IMR-90 (cell line): ENCODE measurements at regions not wholly inside any gene's neighbourhood (a gene's known extent, or its start where the extent isn't known, plus 50 kb on each side); places are given as distances from the start of the nearest gene placed in this dataset.

Source experiments
- ATAC-seq: fragments of 200-7000 bp; cut with Tn5 transposase; 2 replicates; pipeline ENCODE4 v1.9.1; 2020; ENCODE audit warnings: low read depth, mild to moderate bottlenecking, moderate library complexity
- BruUV-seq: library from RNA; stranded (reverse); fragments of 400-500 nt; replicated peaks from 2 replicates; lab custom pipeline; 2021; lab: Mats Ljungman, UMichigan
- CTCF ChIA-PET: fragments of 300-600 bp; formaldehyde crosslinking; extraction: SDS; loops from one replicate; lab custom pipeline; 2021; ENCODE audit warnings: antibody characterized with exemption; lab: Yijun Ruan, JAX
- POLR2A ChIA-PET: fragments of 300-600 bp; sonication (Branson Sonifier 250); formaldehyde crosslinking; loops from one replicate; lab custom pipeline; 2022; ENCODE audit warnings: antibody characterized with exemption; ENCODE audit not compliant: unreplicated experiment; lab: Charles Lee
- DNase-seq: peaks from one replicate; pipeline ENCODE4 v3.0.0; 2013
- H2AFZ ChIP-seq: replicated peaks from 2 replicates; pipeline ENCODE3; 2013; ENCODE audit warnings: low read length, mild to moderate bottlenecking; ENCODE audit not compliant: poor library complexity
- H2AK5ac ChIP-seq: 2 replicates; pipeline ENCODE4 v1.6.1; 2013; ENCODE audit warnings: low read depth, low read length, inconsistent platforms
- H2AK9ac ChIP-seq: replicated peaks from 2 replicates; pipeline ENCODE3; 2013; ENCODE audit warnings: mild to moderate bottlenecking, low read depth, low read length, moderate library complexity; ENCODE audit not compliant: poor library complexity
- H2BK120ac ChIP-seq: 2 replicates; pipeline ENCODE4 v1.6.1; 2013; ENCODE audit warnings: low read depth, low read length, inconsistent platforms
- H2BK15ac ChIP-seq: 3 replicates; pipeline ENCODE4 v1.6.1; 2013; ENCODE audit warnings: low read depth, low read length, inconsistent platforms
- H2BK20ac ChIP-seq: 2 replicates; pipeline ENCODE4 v1.6.1; 2013; ENCODE audit warnings: low read depth, mild to moderate bottlenecking, inconsistent platforms, low read length, moderate library complexity
- H2BK5ac ChIP-seq: 2 replicates; pipeline ENCODE4 v1.6.1; 2013; ENCODE audit warnings: mild to moderate bottlenecking, low read depth, low read length, inconsistent platforms; ENCODE audit not compliant: poor library complexity, severe bottlenecking
- H3K14ac ChIP-seq: replicated peaks from 2 replicates; pipeline ENCODE4 v1.6.1; 2013; ENCODE audit warnings: low read depth, low read length, inconsistent platforms
- H3K18ac ChIP-seq: 2 replicates; pipeline ENCODE4 v1.6.1; 2013; ENCODE audit warnings: low read depth, low read length, control low read depth
- H3K23ac ChIP-seq: 2 replicates; pipeline ENCODE4 v1.6.1; 2013; ENCODE audit warnings: low read depth, low read length, inconsistent platforms
- H3K27ac ChIP-seq: 2 replicates; pipeline ENCODE4 v1.5.1; 2013; ENCODE audit warnings: mild to moderate bottlenecking, control low read depth, low read length; ENCODE audit not compliant: insufficient read depth
- H3K27me3 ChIP-seq: 2 replicates; pipeline ENCODE4 v1.6.1; 2013; ENCODE audit warnings: low read length; ENCODE audit not compliant: control insufficient read depth, insufficient read depth
- H3K36me3 ChIP-seq: 2 replicates; pipeline ENCODE4 v1.6.1; 2013; ENCODE audit warnings: low read length, mixed read lengths; ENCODE audit not compliant: control insufficient read depth, insufficient read depth
- H3K4ac ChIP-seq: 2 replicates; pipeline ENCODE4 v1.6.1; 2013; ENCODE audit warnings: low read depth, low read length, inconsistent platforms
- H3K4me1 ChIP-seq: 2 replicates; pipeline ENCODE4 v1.6.1; 2013; ENCODE audit warnings: low read length, mixed read lengths; ENCODE audit not compliant: control insufficient read depth, insufficient read depth
- H3K4me2 ChIP-seq: 2 replicates; pipeline ENCODE4 v1.6.1; 2013; ENCODE audit warnings: low read depth, mild to moderate bottlenecking, control low read depth, low read length, moderate library complexity
- H3K4me3 ChIP-seq: 2 replicates; pipeline ENCODE4 v1.5.1; 2013; ENCODE audit warnings: low read depth, mild to moderate bottlenecking, control low read depth, low read length, moderate library complexity; ENCODE audit not compliant: insufficient read depth
- H3K56ac ChIP-seq: 2 replicates; pipeline ENCODE4 v1.6.1; 2013; ENCODE audit warnings: low read length, inconsistent platforms; ENCODE audit not compliant: insufficient read depth; ENCODE audit errors: extremely low read depth
- H3K79me1 ChIP-seq, 2 experiments: 2 replicates each; pipeline ENCODE4 v1.6.1; 2013; ENCODE audit warnings: low read length in 2 of 2, inconsistent platforms in 1 of 2, low read depth in 1 of 2
- H3K9ac ChIP-seq: 2 replicates; pipeline ENCODE4 v1.6.1; 2013; ENCODE audit warnings: low read depth, low read length, control low read depth
- H3K9me1 ChIP-seq: 2 replicates; pipeline ENCODE4 v1.6.1; 2013; ENCODE audit warnings: low read length, inconsistent platforms; ENCODE audit not compliant: insufficient read depth
- H3K9me3 ChIP-seq: 2 replicates; pipeline ENCODE4 v1.6.1; 2013; ENCODE audit warnings: low read length; ENCODE audit not compliant: control insufficient read depth, insufficient read depth
- H4K20me1 ChIP-seq: 2 replicates; pipeline ENCODE4 v1.6.1; 2013; ENCODE audit warnings: low read length, inconsistent platforms; ENCODE audit not compliant: insufficient read depth
- H4K5ac ChIP-seq: 2 replicates; pipeline ENCODE4 v1.6.1; 2013; ENCODE audit warnings: mild to moderate bottlenecking, low read depth, low read length, control low read depth
- H4K8ac ChIP-seq, 2 experiments: 2 replicates each; pipeline ENCODE4 v1.6.1; 2013; ENCODE audit warnings: low read depth in 2 of 2, low read length in 2 of 2, control low read depth in 1 of 2, inconsistent platforms in 1 of 2
- H4K91ac ChIP-seq: 2 replicates; pipeline ENCODE4 v1.6.1; 2013; ENCODE audit warnings: low read depth, low read length, inconsistent platforms; ENCODE audit not compliant: insufficient read depth
- BHLHE40 ChIP-seq: fragments of 150-350 bp; IDR thresholded peaks from 2 replicates; pipeline ENCODE4 v1.6.1; 2016; ENCODE audit warnings: mild to moderate bottlenecking, low read depth, low read length
- CHD1 ChIP-seq: IDR thresholded peaks from 2 replicates; pipeline ENCODE4 v1.6.1; 2012; ENCODE audit warnings: low read depth, low read length, improper control_type of control experiment
- FOS ChIP-seq: fragments of 150-350 bp; IDR thresholded peaks from 2 replicates; pipeline ENCODE4 v1.6.1; 2016; ENCODE audit warnings: low read depth, low read length
- MAFK ChIP-seq: IDR thresholded peaks from 2 replicates; pipeline ENCODE4 v1.6.1; 2012; ENCODE audit warnings: low read depth, low read length, improper control_type of control experiment
- MAZ ChIP-seq: IDR thresholded peaks from 2 replicates; pipeline ENCODE4 v1.6.1; 2012; ENCODE audit warnings: low read depth, mild to moderate bottlenecking, low read length, improper control_type of control experiment, moderate library complexity, borderline replicate concordance
- MXI1 ChIP-seq: IDR thresholded peaks from 2 replicates; pipeline ENCODE4 v1.6.1; 2012; ENCODE audit warnings: low read depth, mild to moderate bottlenecking, low read length, moderate library complexity, borderline replicate concordance
- POLR2A ChIP-seq: IDR thresholded peaks from 2 replicates; pipeline ENCODE4 v1.6.1; 2012; ENCODE audit warnings: mild to moderate bottlenecking, low read depth, low read length
- RAD21 ChIP-seq: IDR thresholded peaks from 2 replicates; pipeline ENCODE4 v1.6.1; 2012; ENCODE audit warnings: low read length, improper control_type of control experiment
- RCOR1 ChIP-seq: IDR thresholded peaks from 2 replicates; pipeline ENCODE4 v1.6.1; 2012; ENCODE audit warnings: mild to moderate bottlenecking, low read length, improper control_type of control experiment; ENCODE audit not compliant: insufficient replicate concordance
- RFX5 ChIP-seq: IDR thresholded peaks from 2 replicates; pipeline ENCODE4 v1.8.0; 2012; ENCODE audit warnings: low read depth, mild to moderate bottlenecking, low read length, moderate library complexity
- SMC3 ChIP-seq: fragments of 150-350 bp; IDR thresholded peaks from 2 replicates; pipeline ENCODE4 v1.6.1; 2016; ENCODE audit warnings: low read depth, mild to moderate bottlenecking, antibody characterized with exemption, low read length, moderate library complexity
- WGBS, 2 experiments: methylation state at CpG; one replicate each; pipeline versions ENCODE4 v1.1.5 to v1.1.7; 2013; ENCODE audit warnings: missing lambda C conversion rate in 2 of 2; ENCODE audit not compliant: insufficient read length in 1 of 2; ENCODE audit errors: extremely low coverage in 2 of 2; 5-methylcytosine and 5-hydroxymethylcytosine counted together
- dilution Hi-C: fragments of 300-500 bp; cut with HindIII; formaldehyde crosslinking; loops from one replicate; pipeline ENCODE4 v1.14.3; 2018; ENCODE audit warnings: low sequenced_read_pairs; ENCODE audit not compliant: unreplicated experiment
- in situ Hi-C: fragments of 300-500 bp; cut with MboI; formaldehyde crosslinking; loops from 3 replicates; pipeline ENCODE4 v1.14.3; 2019; ENCODE audit warnings: low sequenced_read_pairs, inconsistent platforms, mixed read lengths
- intact Hi-C: fragments of 100-400 bp; cut with micrococcal nuclease; formaldehyde crosslinking; loops from 2 replicates; pipeline ENCODE4 v1.10.0; 2022
- TF ChIP-seq, protein P1 (sequence below): fragments of 150-350 bp; IDR thresholded peaks from 2 replicates; pipeline ENCODE4 v1.6.1; 2016; ENCODE audit warnings: low read depth, mild to moderate bottlenecking, low read length, moderate library complexity, borderline replicate concordance
- TF ChIP-seq, protein P2 (sequence below): conservative IDR thresholded peaks from 2 replicates; pipeline ENCODE4 v1.5.1; 2012; ENCODE audit warnings: mild to moderate bottlenecking, low read depth, low read length, improper control_type of control experiment

DNA sequence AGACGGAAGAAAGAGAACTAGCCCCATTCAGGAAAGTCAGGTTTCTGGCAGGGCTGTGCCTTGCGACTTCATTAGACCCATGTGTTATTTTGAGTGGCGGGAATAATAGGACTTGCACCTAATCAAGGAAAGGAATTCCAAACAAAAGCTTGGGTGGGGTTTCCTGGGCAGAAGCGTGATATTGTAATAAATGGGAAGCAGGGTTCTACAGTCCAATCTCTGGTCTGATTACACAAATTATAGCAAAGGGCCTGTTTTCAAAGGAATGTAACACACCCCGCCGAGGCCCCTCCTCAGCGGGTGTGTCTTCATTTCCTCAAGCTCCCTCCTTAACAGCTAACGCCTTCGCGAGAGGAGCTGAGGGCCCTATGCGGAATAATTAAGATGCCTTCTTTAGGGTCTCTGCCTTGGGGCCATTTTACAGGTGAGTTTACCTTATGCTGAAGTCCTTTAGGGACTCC lies 396.0 kb upstream of the C2CD4B start:
- H2AFZ ChIP-seq, result no peak overlapping the region
- in situ Hi-C loops (no loop called here), dilution Hi-C loops (no loop called here), intact Hi-C loops (no loop called here)
- no peak overlapping the region for H3K4me2 ChIP-seq
- H3K9me3 ChIP-seq, result no peaks in the 10 kb centered on the region
- TF ChIP-seq, protein P1, sequence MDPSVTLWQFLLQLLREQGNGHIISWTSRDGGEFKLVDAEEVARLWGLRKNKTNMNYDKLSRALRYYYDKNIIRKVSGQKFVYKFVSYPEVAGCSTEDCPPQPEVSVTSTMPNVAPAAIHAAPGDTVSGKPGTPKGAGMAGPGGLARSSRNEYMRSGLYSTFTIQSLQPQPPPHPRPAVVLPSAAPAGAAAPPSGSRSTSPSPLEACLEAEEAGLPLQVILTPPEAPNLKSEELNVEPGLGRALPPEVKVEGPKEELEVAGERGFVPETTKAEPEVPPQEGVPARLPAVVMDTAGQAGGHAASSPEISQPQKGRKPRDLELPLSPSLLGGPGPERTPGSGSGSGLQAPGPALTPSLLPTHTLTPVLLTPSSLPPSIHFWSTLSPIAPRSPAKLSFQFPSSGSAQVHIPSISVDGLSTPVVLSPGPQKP, result no peak
- TF ChIP-seq BHLHE40 (no peak), MAZ (no peak), RAD21 (no peak), POLR2A (no peak), MXI1 (no peak), RCOR1 (no peak), RFX5 (no peak), SMC3 (no peak), MAFK (no peak), FOS (no peak), CHD1 (no peak)
- TF ChIP-seq, protein P2, sequence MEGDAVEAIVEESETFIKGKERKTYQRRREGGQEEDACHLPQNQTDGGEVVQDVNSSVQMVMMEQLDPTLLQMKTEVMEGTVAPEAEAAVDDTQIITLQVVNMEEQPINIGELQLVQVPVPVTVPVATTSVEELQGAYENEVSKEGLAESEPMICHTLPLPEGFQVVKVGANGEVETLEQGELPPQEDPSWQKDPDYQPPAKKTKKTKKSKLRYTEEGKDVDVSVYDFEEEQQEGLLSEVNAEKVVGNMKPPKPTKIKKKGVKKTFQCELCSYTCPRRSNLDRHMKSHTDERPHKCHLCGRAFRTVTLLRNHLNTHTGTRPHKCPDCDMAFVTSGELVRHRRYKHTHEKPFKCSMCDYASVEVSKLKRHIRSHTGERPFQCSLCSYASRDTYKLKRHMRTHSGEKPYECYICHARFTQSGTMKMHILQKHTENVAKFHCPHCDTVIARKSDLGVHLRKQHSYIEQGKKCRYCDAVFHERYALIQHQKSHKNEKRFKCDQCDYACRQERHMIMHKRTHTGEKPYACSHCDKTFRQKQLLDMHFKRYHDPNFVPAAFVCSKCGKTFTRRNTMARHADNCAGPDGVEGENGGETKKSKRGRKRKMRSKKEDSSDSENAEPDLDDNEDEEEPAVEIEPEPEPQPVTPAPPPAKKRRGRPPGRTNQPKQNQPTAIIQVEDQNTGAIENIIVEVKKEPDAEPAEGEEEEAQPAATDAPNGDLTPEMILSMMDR, result no peak
- no CpG with 5 or more reads among the region's 11 CpGs for WGBS, 2 experiments
- POLR2A ChIA-PET, result no interaction called here
- H3K4me3 ChIP-seq, result no peak overlapping the region
- no peaks in the 10 kb centered on the region; the same call in 1 of the 2 replicates for H3K9me1 ChIP-seq
- H4K8ac ChIP-seq, result no peak overlapping the region
- no peak overlapping the region for H4K91ac ChIP-seq
- no peak overlapping the region for H3K18ac ChIP-seq
- no peak overlapping the region for H3K4ac ChIP-seq
- H2AK5ac ChIP-seq, result no peak overlapping the region
- H2BK20ac ChIP-seq, result no peak overlapping the region
- no peak overlapping the region for H3K27ac ChIP-seq
- H3K14ac ChIP-seq, result no peak overlapping the region
- H4K20me1 ChIP-seq, result no peaks in the 10 kb centered on the region; the same call in 1 of the 2 replicates
- no peaks in the 10 kb centered on the region for H3K79me1 ChIP-seq
- peaks cover 2% of the 10 kb centered on the region; the same call in 1 of the 2 replicates for H3K27me3 ChIP-seq
- H3K23ac ChIP-seq, result no peak overlapping the region
- H3K36me3 ChIP-seq, result no peaks in the 10 kb centered on the region; the same call in 1 of the 2 replicates
- H4K5ac ChIP-seq, result no peak overlapping the region
- ATAC-seq (no peak), DNase-seq (no peak)
- H3K9ac ChIP-seq, result no peak overlapping the region
- CTCF ChIA-PET, result no interaction called here
- no peak overlapping the region for H2BK120ac ChIP-seq
- no peak overlapping the region for H3K56ac ChIP-seq
- H3K4me1 ChIP-seq, result no peaks in the 10 kb centered on the region
- no peak overlapping the region for H2BK15ac ChIP-seq
- BruUV-seq, result no TSS peak
- H2BK5ac ChIP-seq, result no peak overlapping the region
- no peak overlapping the region for H2AK9ac ChIP-seq
